AG09319 (cell line): ENCODE measurements at regions not wholly inside any gene's neighbourhood (a gene's known extent, or its start where the extent isn't known, plus 50 kb on each side); places are given as distances from the start of the nearest gene placed in this dataset.
"Not testable (repeated sequence)": the region's sequence is repeated elsewhere in the genome, so short reads cannot be mapped to it uniquely, and the experiment has no call there.

ENCODE experiments used
- DNase-seq: peaks from one replicate; pipeline ENCODE4 v3.0.0-alpha.2; 2010; ENCODE audit warnings: low read depth; ENCODE audit errors: extremely low read depth
- TF ChIP-seq, protein P1 (sequence below): IDR thresholded peaks from 2 replicates; pipeline ENCODE4 v1.5.1; 2011; ENCODE audit warnings: low read depth, mild to moderate bottlenecking, inconsistent platforms, low read length, moderate library complexity

DNA sequence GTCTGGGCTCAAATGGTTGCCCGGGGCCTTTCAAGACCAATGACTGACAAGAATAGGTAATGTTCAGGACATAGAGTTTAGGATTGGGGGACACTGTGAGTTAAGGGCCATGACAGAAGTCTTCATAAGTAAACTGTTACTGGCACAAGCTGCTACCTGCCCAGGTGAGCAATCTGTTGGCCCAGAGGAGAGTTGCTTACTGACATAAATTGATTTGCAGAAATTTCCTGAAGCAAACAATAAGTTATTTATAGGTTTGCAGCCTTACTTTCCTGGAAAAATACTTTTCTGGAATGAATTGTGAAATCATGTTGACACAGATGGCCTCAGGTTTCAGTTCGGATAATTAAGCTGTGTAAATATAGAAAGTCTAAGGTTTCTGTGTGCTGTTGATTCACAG is 202.8 kb upstream of the C1QTNF3 start:
- DNase-seq: not testable (repeated sequence)

DNA sequence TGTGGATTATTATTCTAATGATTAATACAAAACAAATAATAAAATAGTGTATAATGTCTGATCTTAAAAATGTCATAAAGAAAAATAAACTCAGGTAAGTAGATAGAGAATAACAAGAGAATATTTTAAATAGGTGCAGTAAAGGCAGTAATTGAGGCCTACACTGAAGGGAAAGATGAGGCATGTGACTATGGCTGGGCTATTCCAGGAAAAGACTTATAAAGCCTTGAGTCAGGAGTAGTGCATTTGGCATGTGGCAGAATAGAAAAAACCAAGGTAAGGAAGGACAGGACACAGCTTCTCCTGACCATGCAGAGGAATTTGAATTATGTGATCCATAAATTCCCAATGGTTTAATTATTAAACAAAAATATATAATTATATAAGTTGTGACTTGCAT is 215.6 kb upstream of the C1QTNF3 start:
- DNase-seq: not testable (repeated sequence)

DNA sequence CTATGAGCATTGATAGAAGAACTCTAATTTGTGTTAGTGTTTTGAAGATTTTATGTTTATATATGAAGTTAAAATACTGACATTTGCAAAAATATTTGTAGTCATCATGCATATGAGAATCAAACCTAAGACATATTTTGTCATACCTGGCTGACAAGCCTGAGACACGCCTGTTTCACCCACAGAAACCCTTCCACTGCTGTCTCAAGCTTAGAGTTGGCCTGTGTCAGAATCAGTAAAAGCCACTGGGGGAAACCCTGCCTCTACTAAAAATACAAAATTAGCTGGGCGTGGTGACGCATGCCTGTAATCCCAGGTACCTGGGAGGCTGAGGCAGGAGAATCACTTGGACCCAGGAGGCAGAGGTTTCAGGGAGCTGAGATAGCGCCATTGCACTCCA is 218.0 kb upstream of the C1QTNF3 start:
- not testable (repeated sequence) for DNase-seq

DNA sequence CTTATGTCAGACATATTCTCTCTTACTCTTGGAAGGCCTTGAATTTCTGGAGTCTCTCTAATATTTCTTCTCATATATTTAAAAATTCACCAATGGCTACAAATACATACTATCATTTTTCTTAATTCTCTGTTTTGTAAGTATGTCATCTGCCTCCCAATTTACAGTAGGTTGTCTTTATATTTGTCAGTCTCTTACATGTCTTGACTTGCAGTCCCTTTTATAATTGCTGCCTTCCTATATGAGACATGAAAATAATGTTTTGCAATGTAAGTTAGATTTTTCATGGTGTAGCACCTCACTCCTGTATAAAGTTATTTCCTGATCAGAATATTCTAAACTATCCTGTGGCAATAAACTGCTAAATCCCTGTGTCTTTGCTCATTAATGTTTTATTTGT is 223.1 kb upstream of the C1QTNF3 start:
- DNase-seq: not testable (repeated sequence)

DNA sequence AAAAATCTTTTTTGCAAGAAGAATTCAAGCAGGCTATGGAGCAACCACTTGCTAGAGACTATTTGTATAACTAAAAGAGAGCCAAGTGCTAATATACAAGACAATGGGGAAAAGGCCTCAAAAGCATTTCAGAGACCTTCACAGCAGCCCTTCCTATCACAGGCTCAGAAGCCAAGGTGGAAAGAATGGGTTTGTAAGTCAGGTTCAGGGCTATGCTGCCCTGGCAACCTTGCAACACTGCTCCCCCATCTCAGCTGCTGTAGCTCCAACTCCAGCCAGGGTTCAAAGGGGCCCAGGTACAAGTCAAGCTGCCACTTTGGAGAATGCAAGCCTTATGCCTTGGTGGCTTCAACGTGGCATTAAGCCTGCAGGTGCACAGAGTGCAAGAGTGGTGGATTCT is 253.7 kb upstream of the C1QTNF3 start:
- not testable (repeated sequence) for DNase-seq

DNA sequence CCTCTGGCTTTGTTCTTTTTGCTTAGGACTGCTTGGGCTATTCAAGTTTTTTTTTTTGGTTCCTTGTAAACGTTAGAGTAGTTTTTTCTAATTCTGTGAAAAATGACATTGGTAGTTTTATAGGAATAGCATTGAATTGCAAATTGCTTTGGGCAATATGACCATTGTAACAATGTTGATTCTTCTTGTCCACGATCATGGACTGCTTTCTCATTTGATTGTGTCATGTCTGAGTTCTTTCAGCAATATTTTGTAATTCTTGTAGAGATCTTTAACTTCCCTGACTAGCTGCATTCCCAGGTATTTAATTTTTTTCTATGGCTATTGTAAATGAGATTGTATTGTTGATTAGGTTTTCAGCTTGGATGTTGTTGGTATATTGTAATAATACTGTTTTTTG is 286.2 kb upstream of the C1QTNF3 start:
- DNase-seq: not testable (repeated sequence)

DNA sequence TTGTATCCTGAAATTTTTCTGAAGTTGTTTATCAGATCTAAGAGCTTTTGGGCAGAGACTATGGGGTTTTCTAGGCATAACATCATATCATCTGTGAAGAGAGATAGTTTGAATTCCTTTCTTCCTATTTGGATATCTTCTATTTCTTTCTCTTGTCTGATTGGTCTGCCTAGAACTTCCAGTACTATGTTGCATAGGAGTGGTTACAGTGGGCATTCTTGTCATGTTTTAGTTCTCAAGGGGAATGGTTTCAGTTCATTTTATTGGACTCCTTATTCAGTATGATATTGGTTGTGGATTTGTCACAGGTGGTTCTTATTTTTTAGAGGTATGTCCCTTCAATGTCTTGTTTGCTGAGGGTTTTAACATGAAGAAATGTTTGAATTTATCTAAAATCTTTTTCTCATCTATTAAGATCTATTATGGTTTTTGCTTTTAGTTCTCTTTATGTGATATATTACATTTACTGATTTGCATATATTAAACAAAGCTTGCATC is 286.6 kb upstream of the C1QTNF3 start:
- not testable (repeated sequence) for DNase-seq

DNA sequence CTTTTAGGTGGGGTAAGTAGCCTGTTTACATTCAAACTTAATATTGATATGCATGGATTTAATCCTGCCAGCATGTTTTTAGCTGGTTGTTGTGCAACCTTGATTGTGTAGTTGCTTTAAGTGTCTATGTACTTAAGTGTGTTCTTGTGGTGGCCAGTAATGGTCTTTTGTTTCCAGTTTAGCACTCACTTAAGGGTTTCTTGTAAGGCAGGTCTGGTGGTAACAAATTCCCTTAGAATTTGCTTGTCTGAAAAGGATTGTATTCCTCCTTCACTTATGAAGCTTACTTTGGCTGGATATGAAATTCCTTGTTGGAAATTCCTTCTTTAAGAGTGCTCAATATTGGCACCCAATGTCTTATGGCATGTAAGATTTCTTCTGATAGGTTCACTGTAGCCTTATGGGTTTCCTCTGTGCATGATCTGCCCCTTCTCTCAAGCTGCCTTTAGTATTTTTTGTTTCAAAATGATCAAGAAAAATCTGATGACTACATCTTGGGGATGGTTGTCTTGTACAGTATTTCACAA is 289.0 kb upstream of the C1QTNF3 start:
- not testable (repeated sequence) for DNase-seq

DNA sequence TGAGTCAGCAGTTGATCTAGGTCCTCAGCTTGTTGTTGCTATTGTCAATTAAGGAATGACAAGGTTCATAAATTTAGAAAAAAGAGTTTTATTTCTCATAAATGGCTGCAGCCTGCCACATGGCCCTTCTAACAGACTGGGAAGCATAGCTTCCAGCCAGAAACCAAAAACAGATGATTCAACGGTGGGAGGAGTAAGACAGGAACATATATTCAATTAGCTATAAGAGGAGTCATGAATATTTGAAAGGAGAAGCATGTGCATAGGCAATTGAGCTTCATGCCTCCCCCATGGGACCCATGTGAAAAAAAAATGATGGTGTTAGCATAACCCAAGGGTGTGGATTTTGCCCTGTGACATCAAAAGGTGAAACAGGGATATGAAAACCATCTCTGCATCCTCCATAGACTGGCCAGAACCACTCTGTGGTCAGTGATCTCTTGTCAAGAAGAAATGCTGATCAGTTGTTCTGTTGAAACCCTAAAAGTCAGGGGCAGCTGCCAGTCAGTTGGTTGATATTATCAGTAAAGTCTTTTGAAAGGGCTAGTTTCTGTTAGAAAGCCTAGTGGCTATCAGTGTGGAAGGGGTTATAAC is 296.5 kb upstream of the C1QTNF3 start:
- DNase-seq: not testable (repeated sequence)

DNA sequence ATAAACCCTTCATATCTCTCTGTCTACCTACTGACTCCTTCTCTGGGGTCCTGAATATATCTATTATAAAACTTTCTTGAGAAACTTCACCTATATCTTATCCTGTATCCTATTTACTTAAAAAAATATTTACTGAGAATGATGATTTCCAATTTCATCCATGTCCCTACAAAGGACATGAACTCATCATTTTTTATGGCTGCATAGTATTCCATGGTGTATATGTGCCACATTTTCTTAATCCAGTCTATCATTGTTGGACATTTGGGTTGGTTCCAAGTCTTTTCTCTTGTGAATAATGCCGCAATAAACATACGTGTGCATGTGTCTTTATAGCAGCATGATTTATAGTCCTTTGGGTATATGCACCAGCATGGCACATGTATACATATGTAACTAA is 301.7 kb upstream of the RAI14 start:
- not testable (repeated sequence) for DNase-seq

DNA sequence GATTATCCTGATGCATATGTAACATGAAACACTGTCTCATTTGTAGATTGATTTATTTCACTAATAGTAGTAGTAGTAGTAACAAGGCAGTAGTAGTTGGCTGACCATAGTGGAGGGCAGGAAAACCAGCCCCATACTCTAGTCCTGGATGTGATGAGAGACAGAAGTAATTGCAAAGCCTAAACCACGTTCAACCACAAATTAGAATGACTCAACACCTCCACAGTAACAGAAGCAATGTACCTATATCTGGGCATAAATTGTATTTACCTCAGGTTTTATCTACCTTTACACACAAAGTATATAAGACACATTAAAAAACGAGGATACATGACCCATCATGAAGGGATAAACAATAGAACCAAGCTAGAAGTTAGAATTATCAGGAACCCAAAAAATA is 284.7 kb upstream of the RAI14 start:
- not testable (repeated sequence) for DNase-seq

DNA sequence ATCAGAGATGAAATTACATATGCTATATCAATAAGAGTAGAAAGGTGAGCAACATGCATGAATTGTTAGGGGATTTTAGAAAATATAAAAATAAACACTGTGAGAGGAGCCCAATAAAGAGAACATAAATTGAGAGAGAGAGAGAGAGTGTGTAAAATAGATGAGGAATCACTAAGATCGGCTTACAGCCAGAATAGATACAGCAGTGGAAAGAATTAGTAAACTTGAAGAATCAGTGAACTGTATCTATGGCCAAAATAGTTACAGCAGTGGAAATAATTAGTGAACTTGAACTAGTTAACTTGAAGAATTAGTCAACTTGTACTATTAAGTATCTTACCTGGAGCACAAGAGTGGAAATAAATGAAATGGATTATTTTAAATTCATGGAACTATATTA is 284.3 kb upstream of the RAI14 start:
- DNase-seq: not testable (repeated sequence)

DNA sequence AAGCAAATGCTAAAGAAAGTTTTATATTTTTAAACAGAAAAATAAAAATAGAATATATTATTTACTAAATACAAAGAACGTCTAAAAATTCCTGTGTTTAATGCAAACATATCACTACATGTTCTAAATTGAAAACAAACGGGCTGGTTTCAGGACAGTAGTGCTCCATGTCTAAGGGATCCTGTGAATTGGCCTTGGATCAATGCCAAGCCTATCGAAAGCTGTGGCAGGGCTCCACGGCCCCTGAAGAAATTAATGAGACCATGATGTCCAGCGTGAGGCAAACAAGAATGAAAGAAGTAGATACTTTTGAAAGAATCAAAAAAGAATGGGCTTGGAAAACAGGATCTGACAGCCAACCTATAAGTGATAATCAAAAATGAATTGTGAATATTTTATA is 283.4 kb upstream of the RAI14 start:
- not testable (repeated sequence) for DNase-seq

DNA sequence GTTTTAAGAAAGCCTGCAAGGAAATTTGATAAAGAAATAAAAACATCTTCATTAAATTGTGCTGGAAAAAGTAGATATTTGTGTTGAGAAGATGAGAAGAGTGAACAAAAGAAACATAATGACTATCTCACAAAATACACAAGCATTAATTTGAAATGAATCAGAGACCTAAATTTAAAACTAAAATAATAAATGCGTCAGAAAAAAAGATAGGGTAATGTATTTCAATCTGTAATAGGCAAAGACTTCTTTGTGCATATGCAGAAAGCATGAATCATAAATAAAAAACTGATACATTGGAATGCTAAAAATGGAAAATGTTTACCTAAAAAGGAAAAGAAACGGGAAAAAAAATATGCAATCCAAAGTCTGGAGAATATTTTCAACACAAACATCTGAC is 278.5 kb upstream of the RAI14 start:
- DNase-seq: not testable (repeated sequence)

DNA sequence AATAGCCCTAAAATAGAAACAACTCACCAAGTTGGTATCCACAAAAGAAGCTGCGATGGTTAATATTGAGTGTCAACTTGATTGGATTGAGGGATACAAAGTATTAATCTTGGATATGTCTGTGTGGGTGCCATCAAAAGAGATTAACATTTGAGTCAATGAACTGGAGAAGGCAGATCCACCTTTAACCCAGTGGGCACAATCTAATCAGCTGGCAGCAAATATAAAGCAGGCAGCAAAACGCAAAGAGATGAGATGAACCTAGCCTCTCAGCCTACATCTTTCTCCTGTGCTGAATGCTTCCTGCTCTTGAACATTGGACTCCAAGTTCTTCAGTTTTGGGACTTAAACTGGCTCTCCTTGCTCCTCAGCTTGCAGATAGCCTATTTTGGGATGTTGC is 277.6 kb upstream of the RAI14 start:
- DNase-seq: not testable (repeated sequence)

DNA sequence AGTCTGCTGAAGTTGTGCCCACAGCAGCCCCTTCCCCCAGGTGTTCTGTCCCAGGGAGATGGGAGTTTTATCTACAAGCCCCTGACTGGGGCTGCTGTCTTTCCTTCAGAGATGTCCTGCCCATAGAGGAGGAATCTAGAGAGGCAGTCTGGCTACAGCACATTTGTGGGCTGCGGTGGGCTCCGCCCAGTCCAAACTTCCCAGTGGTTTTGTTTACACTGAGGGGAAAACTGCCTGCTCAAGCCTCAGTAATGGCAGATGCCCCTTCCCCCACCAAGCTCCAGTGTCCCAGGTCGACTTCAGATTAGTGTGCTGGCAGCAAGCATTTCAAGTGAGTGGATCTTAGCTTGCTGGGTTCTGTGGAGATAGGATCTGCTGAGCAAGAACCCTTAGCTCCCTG is 267.4 kb upstream of the RAI14 start:
- not testable (repeated sequence) for DNase-seq

DNA sequence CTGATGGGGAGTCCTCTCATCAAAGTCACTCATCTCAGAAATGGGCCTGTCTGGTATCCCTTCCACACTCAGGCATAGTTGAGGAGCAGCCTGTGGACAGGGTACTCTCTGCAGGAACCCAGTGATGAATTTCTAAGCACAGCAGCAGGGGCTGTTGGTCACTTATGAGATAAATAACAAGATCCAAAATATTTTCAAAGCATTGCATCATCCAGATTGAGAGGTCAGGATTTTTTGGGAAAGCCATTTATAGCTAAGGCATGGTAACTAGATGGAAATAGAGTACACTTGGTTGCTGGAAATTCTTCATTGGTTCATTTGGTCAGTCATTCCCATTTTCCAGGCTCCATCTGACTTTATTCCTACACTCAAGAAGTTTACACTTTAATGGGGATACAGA is 246.8 kb upstream of the RAI14 start:
- TF ChIP-seq, protein P1, sequence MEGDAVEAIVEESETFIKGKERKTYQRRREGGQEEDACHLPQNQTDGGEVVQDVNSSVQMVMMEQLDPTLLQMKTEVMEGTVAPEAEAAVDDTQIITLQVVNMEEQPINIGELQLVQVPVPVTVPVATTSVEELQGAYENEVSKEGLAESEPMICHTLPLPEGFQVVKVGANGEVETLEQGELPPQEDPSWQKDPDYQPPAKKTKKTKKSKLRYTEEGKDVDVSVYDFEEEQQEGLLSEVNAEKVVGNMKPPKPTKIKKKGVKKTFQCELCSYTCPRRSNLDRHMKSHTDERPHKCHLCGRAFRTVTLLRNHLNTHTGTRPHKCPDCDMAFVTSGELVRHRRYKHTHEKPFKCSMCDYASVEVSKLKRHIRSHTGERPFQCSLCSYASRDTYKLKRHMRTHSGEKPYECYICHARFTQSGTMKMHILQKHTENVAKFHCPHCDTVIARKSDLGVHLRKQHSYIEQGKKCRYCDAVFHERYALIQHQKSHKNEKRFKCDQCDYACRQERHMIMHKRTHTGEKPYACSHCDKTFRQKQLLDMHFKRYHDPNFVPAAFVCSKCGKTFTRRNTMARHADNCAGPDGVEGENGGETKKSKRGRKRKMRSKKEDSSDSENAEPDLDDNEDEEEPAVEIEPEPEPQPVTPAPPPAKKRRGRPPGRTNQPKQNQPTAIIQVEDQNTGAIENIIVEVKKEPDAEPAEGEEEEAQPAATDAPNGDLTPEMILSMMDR: no peak
- DNase-seq: no peak
